B cell (primary cell): ENCODE measurements at regions not wholly inside any gene's neighbourhood (a gene's known extent, or its start where the extent isn't known, plus 50 kb on each side); places are given as distances from the start of the nearest gene placed in this dataset.

ENCODE experiments used
- ATAC-seq: fragments of 200-7000 bp; cut with Tn5 transposase; one replicate; pipeline ENCODE4 v1.10.0; 2021; ENCODE audit warnings: low read depth, mild to moderate bottlenecking, moderate number of reproducible peaks, moderate library complexity
- CTCF ChIA-PET: fragments of 350-600 bp; sonication (Branson Sonifier 250); formaldehyde crosslinking; loops from one replicate; lab custom pipeline; 2021; ENCODE audit warnings: antibody characterized with exemption, inconsistent platforms; lab: Charles Lee
- POLR2A ChIA-PET: fragments of 350-600 bp; sonication (Branson Sonifier 250); formaldehyde crosslinking; loops from one replicate; lab custom pipeline; 2021; ENCODE audit warnings: antibody characterized with exemption; lab: Charles Lee
- DNase-seq: peaks from one replicate; pipeline ENCODE4 v3.0.0; 2013
- H2AFZ ChIP-seq: 2 replicates; pipeline ENCODE4 v1.6.1; 2012; ENCODE audit warnings: mild to moderate bottlenecking, low read depth, low read length; ENCODE audit not compliant: insufficient read depth, poor library complexity, severe bottlenecking
- H3K27ac ChIP-seq, 2 donors: 1 replicate in 1 of 2; 2 replicates in 1 of 2; pipeline ENCODE4 v1.5.1; 2012 to 2013; ENCODE audit warnings: low read length in 2 of 2, mild to moderate bottlenecking in 2 of 2, moderate library complexity in 1 of 2
- H3K27me3 ChIP-seq, 4 experiments: fragments of 200-600 bp in 1 of 4; sonication (generic) in 1 of 4; replicated peaks in 1 of 4; 1 replicate in 2 of 4; 2 replicates in 2 of 4; pipeline versions ENCODE4 v1.6.1 to v1.7.0; 2013 to 2016; ENCODE audit warnings: low read length in 3 of 4, mild to moderate bottlenecking in 2 of 4, mixed read lengths in 1 of 4, moderate library complexity in 1 of 4; ENCODE audit not compliant: insufficient read depth in 4 of 4, control insufficient read depth in 3 of 4; ENCODE audit errors: control extremely low read depth in 1 of 4
- H3K36me3 ChIP-seq, 2 experiments: replicated peaks in 1 of 2; 1 replicate in 1 of 2; 2 replicates in 1 of 2; pipeline versions ENCODE4 v1.6.1 to v1.7.1; 2013; ENCODE audit warnings: low read length in 1 of 2; ENCODE audit not compliant: insufficient read depth in 2 of 2, control insufficient read depth in 1 of 2; ENCODE audit errors: control extremely low read depth in 1 of 2, extremely low read depth in 1 of 2
- H3K4me1 ChIP-seq, 2 donors: fragments of 200-600 bp in 1 of 2; sonication (generic) in 1 of 2; 1 replicate in 1 of 2; 2 replicates in 1 of 2; pipeline versions ENCODE4 v1.5.1 to v1.6.1; 2013 to 2017; ENCODE audit warnings: low read length in 2 of 2; ENCODE audit not compliant: control insufficient read depth in 2 of 2, insufficient read depth in 2 of 2
- H3K4me2 ChIP-seq: replicated peaks from 2 replicates; pipeline ENCODE3; 2012; ENCODE audit warnings: mild to moderate bottlenecking, low read depth, low read length; ENCODE audit not compliant: poor library complexity, severe bottlenecking
- H3K4me3 ChIP-seq, 5 experiments: fragments of 200-600 bp in 1 of 5; sonication (generic) in 1 of 5; 1 replicate in 3 of 5; 2 replicates in 2 of 5; pipeline versions ENCODE4 v1.5.1 to v1.7.0; 2011 to 2016; ENCODE audit warnings: low read length in 4 of 5, mild to moderate bottlenecking in 4 of 5, low read depth in 2 of 5, control low read depth in 1 of 5, moderate library complexity in 1 of 5; ENCODE audit not compliant: insufficient read depth in 1 of 5; ENCODE audit errors: control extremely low read depth in 1 of 5, extremely low read depth in 1 of 5
- H3K79me2 ChIP-seq: fragments of 200-600 bp; sonication (generic); one replicate; pipeline ENCODE4 v1.6.0; 2016; ENCODE audit warnings: low read length; ENCODE audit not compliant: control insufficient read depth, insufficient read depth
- H3K9ac ChIP-seq: fragments of 200-600 bp; sonication (generic); 2 replicates; pipeline ENCODE4 v1.6.1; 2017; ENCODE audit warnings: mild to moderate bottlenecking, low read length, moderate library complexity
- H3K9me3 ChIP-seq, 3 donors: one replicate each; pipeline versions ENCODE4 v1.6.1 to v1.7.1; 2013; ENCODE audit warnings: low read length in 2 of 3; ENCODE audit not compliant: control insufficient read depth in 2 of 3, insufficient read depth in 1 of 3; ENCODE audit errors: control extremely low read depth in 1 of 3
- H4K20me1 ChIP-seq: 2 replicates; pipeline ENCODE4 v1.6.0; 2012; ENCODE audit warnings: mild to moderate bottlenecking, low read length; ENCODE audit not compliant: insufficient read depth, control insufficient read depth, poor library complexity, severe bottlenecking
- H3K27ac Mint-ChIP-seq: one replicate; pipeline ENCODE4 v1.8.0; 2021; ENCODE audit warnings: mixed read lengths
- H3K27me3 Mint-ChIP-seq: one replicate; pipeline ENCODE4 v1.8.0; 2021; ENCODE audit warnings: mixed read lengths
- H3K4me1 Mint-ChIP-seq: one replicate; pipeline ENCODE4 v1.8.0; 2021; ENCODE audit warnings: mixed read lengths
- H3K4me3 Mint-ChIP-seq: one replicate; pipeline ENCODE4 v1.8.0; 2021; ENCODE audit warnings: mixed read lengths
- H3K9me3 Mint-ChIP-seq: one replicate; pipeline ENCODE4 v1.8.0; 2022; ENCODE audit warnings: mixed read lengths; ENCODE audit not compliant: insufficient read depth
- CTCF ChIP-seq: fragments of 200-600 bp; IDR thresholded peaks from one replicate; pipeline ENCODE4 v1.8.0; 2022; ENCODE audit warnings: antibody characterized with exemption, mild to moderate bottlenecking
- EZH2 ChIP-seq: IDR thresholded peaks from 2 replicates; pipeline ENCODE4 v1.6.1; 2012; ENCODE audit warnings: borderline replicate concordance, low read depth, mild to moderate bottlenecking, moderate library complexity, low read length; ENCODE audit not compliant: insufficient read depth, poor library complexity, severe bottlenecking
- WGBS: methylation state at CpG from one replicate; pipeline ENCODE4 v1.1.5; 2013; ENCODE audit warnings: missing lambda C conversion rate; ENCODE audit not compliant: insufficient coverage; 5-methylcytosine and 5-hydroxymethylcytosine counted together
- intact Hi-C: fragments of 100-400 bp; cut with micrococcal nuclease; formaldehyde crosslinking; loops from one replicate; pipeline ENCODE4 v1.10.0; 2022

- H4K20me1 ChIP-seq, result no peaks in the 10 kb centered on the region
- intact Hi-C loops, result no loop called here
- ATAC-seq (no peak), DNase-seq (no peak)
- TF ChIP-seq EZH2 (no peak), CTCF (no peak)
- Mint-ChIP-seq H3K4me3 (no peak overlapping the region), H3K27ac (no peak overlapping the region), H3K27me3 (peaks cover 47% of the 10 kb centered on the region), H3K4me1 (no peaks in the 10 kb centered on the region), H3K9me3 (no peaks in the 10 kb centered on the region)
- H3K36me3 ChIP-seq, result no peaks in the 10 kb centered on the region
- ChIA-PET CTCF (no interaction called here), POLR2A (no interaction called here)
- H3K4me1 ChIP-seq, result no peaks in the 10 kb centered on the region
- no peak overlapping the region for H3K27ac ChIP-seq
- H3K79me2 ChIP-seq, result no peaks in the 10 kb centered on the region
- no peaks in the 10 kb centered on the region for H3K27me3 ChIP-seq
- no peak overlapping the region for H2AFZ ChIP-seq
- peaks cover 0 to 3% (median 2%) of the 10 kb centered on the region in 3 donors for H3K9me3 ChIP-seq
- no peak overlapping the region for H3K4me3 ChIP-seq
- no peak overlapping the region for H3K9ac ChIP-seq
- no CpG with 5 or more reads among the region's 1 CpG for WGBS
- no peak overlapping the region for H3K4me2 ChIP-seq
Observed at GRCh38 chr21:32842146-32842545, 70.6 kb upstream of the PAXBP1 start.

- Histone ChIP-seq H3K4me2 (no peak overlapping the region), H3K27me3 (no peaks in the 10 kb centered on the region), H4K20me1 (no peaks in the 10 kb centered on the region), H3K4me3 (no peak overlapping the region), H3K27ac (no peak overlapping the region), H3K79me2 (no peaks in the 10 kb centered on the region), H2AFZ (no peak overlapping the region), H3K36me3 (no peaks in the 10 kb centered on the region), H3K9me3 (no peaks in the 10 kb centered on the region), H3K9ac (no peak overlapping the region), H3K4me1 (no peaks in the 10 kb centered on the region)
- WGBS, result 71% methylated on average over 2 of the region's 3 CpGs
- Mint-ChIP-seq H3K4me1 (no peaks in the 10 kb centered on the region), H3K9me3 (no peaks in the 10 kb centered on the region), H3K27ac (no peak overlapping the region), H3K27me3 (peaks cover 48% of the 10 kb centered on the region), H3K4me3 (no peak overlapping the region)
- ChIA-PET POLR2A (no interaction called here), CTCF (no interaction called here)
- ATAC-seq, result no peak
- no peak for DNase-seq
- TF ChIP-seq CTCF (no peak), EZH2 (no peak)
- intact Hi-C loops, result no loop called here
Observed at GRCh38 chr21:32843561-32843960, 72.0 kb upstream of the PAXBP1 start.
